B cell (primary cell): ENCODE measurements at regions not wholly inside any gene's neighbourhood (a gene's known extent, or its start where the extent isn't known, plus 50 kb on each side); places are given as distances from the start of the nearest gene placed in this dataset.

ENCODE experiments used
- CTCF ChIP-seq: fragments of 200-600 bp; IDR thresholded peaks from one replicate; pipeline ENCODE4 v1.8.0; 2022; ENCODE audit warnings: antibody characterized with exemption, mild to moderate bottlenecking
- EZH2 ChIP-seq: IDR thresholded peaks from 2 replicates; pipeline ENCODE4 v1.6.1; 2012; ENCODE audit warnings: borderline replicate concordance, low read depth, mild to moderate bottlenecking, moderate library complexity, low read length; ENCODE audit not compliant: insufficient read depth, poor library complexity, severe bottlenecking

DNA sequence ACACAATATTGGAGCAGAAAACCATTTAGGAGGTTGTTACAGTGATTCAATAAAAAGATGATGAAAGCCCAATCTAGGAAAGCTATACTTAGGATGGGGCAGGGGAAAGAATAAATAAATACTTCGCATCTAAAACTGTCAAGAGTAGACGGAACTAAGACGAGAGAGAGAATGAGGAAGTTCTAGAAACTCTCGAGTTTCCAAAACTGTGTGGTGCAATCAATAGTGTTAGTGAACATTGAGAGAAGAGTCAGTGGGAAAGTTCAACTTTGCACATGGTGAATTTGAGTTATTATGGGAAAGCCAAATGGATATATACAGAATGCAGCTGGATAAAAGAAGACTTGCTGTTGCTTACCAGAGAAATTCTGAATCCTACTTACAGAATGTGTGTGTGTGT is 133.8 kb upstream of the MEOX2 start:
- TF ChIP-seq CTCF: no peak
- TF ChIP-seq EZH2: no peak
